GM18951 (cell line): ENCODE measurements at regions not wholly inside any gene's neighbourhood (a gene's known extent, or its start where the extent isn't known, plus 50 kb on each side); places are given as distances from the start of the nearest gene placed in this dataset.

Experiments
- POLR2A ChIP-seq: IDR thresholded peaks from 4 replicates; pipeline ENCODE4 v1.6.1; 2011; ENCODE audit warnings: mild to moderate bottlenecking; ENCODE audit not compliant: insufficient read length, insufficient read depth; ENCODE audit errors: extremely low read depth
- in situ Hi-C: fragments of 300-500 bp; cut with MboI; formaldehyde crosslinking; loops from one replicate; pipeline ENCODE4 v1.12.0; 2022; ENCODE audit warnings: low sequenced_read_pairs, mixed read lengths, inconsistent platforms; ENCODE audit not compliant: unreplicated experiment

DNA sequence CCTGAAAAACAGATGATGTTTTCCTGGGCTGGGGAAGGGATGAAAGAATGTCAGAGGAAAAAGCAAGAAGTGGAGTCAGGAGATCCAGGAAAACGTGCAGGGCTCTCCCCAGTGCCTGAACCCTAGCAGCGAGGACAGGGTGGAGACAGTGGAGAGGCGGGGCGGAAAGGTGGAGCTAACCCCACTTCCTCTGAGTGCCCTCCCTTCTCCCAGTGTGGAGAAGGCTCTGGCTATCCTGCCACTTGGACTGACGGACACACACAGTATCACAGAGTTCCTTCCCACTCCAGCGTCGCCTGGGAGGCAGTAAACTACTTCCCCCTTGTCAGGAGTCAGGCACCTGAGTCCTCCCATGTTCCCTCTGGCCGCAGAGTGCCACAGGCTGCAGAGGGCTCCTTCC is 125.3 kb upstream of the CHRNA7 start:
- in situ Hi-C loops, result no loop called here
- no peak for TF ChIP-seq POLR2A

DNA sequence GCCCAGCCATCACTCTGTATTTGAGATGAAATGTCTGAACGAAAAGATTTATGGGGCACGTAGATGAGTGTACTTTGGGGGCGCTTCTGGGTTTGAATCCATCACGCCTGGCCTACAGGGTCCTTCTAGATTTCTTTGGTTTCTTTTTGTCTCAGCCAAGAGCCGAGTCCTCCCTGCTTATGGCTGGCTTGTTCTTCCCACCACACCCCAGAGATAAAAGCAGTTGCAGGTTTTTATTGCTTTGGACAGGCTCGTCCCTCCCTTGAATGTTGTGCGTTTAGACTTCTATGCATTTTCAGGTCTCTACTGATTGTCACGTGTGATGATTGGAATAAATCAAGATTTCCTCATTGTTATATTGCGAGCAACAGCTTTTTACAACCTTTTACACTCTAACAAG is 104.8 kb upstream of the CHRNA7 start:
- no peak for TF ChIP-seq POLR2A
- in situ Hi-C loops, result no loop called here

DNA sequence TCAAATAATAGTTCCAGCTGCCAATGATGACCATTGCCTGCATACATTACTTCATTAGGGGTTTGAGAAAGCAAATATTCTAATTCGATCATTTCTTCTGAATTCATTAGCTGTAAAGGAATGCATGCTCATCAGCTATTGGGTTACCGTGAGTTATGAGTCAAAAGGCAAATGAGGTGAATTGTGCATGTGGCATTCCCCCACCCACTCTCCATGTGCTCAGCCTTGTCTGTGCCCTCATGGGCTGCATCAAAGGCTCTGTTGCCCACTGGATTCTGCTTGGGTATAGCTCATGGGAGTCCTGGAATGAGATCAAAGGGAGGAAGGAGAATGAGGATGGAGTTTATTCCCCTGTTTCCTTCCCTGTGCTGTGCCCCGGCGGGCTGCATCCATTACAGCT is 99.3 kb upstream of the CHRNA7 start:
- TF ChIP-seq POLR2A, result no peak
- in situ Hi-C loops, result no loop called here

DNA sequence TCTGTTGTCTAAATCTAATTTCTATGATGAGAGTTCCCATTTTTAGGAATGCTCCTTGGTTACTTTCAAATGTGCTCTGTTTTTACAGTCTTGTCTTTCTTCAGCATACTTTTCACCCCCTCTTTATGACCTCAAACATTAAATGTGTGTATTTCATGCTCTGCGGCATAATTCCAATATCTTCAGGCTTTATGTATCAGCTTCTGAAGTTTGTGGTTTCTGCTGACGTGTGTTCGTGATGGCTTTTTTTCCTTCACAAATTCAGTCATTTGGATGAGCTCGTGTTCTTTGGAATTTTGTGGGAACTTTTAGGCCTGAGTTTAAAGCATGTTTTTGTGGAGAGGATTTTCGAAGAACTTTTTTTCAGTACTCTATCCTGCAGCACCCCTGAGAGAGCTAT is 97.7 kb upstream of the CHRNA7 start:
- in situ Hi-C loops, result no loop called here

DNA sequence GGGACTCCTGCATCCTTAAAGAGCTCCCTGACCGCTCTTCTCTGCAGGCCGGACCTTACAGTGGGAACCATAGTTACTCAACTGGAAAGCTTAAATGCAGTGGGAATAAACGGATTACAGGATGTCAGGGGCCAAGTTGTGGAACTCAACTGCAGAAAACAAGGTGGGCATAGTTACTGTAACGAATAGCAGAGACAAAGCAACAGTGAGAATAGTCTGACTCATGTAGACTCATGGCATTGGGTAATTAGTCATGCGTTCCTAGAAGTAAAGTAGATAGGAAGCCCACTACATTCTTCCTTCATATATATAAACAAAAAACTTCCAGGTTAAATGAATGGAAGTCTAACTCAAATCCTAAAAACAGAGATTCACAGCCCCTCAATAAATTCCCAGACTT is 95.5 kb upstream of the CHRNA7 start:
- TF ChIP-seq POLR2A, result no peak
- in situ Hi-C loops, result no loop called here

More for the DNA sequence above, 97.7 kb upstream of the CHRNA7 start:
- TF ChIP-seq POLR2A, result no peak

DNA sequence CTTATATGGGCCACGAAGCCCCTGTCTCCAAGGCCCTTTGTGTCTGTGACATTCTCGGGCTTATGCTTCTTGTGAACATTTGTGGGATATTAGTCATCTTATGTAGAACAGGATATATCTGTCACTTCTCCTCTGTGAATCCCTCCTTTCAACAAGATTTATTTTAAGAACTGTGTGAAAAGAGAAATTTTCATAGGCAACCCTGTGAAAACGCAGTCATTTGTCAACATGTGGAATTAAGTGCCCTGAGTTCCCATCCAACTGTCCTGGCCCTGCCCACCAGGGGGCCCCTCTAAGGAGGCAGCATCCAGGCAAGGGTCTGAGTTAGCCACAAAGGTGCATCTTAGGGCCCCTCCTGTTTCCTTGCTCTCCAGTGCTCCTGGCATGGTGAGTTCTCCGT is 76.8 kb upstream of the CHRNA7 start:
- TF ChIP-seq POLR2A, result no peak
- in situ Hi-C loops, result no loop called here

DNA sequence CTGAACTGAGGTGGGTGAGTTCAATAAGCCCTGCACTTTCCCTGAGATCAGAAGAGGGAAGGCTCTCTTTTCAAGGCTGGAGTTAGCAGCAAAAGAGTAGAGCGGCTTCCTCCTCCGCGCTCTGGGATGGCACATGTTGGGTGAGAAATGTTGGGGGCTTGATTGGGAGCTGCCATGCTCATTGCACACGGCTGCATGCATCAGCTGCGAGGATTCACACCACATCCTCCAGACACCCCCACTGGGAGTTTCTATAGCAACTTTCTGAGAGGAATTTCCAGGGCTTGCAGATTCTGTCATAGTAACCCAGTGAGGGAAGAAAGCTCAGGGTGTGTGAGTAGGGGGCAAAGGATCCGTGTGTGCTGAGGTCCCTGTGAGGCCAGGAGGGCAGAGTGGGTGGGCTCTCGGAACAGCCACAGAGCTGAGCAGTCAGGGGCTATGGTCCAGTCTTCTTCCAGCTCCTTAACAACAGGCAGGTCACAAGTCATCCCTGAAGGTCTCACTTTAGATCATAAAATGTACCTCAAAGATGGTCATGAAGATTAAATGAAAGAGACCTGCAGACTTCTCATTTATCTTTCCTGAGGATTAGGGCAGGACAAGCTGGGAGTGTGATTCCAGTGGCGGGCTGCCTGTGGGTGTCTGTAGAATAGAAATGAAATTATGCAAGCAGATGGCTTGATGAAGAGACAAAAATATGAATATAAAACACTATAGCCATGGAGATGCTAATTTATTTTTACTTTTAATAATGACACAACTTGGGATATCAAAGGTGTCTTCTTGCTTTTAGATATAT is 75.7 kb upstream of the CHRNA7 start:
- TF ChIP-seq POLR2A, result no peak
- in situ Hi-C loops, result no loop called here

DNA sequence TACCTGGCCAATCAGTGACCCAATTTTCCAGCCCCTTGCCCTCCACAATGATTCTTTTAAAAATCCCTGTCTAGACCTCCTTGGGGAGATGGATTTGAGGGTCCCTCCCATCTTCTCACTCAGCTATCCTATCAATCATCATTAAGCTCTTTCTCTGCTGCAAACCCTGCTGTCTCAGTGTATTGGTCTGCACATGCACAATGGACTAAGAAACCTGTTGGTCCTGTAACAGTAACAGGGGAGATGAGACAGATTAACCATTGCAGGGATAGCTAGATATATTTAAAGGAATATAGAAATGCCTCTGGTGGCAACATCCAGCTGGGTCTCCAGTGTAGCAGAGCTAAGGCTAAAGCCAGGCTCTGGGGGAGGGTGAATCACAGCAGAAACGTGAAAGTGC is 74.6 kb upstream of the CHRNA7 start:
- in situ Hi-C loops, result no loop called here
- no peak for TF ChIP-seq POLR2A

DNA sequence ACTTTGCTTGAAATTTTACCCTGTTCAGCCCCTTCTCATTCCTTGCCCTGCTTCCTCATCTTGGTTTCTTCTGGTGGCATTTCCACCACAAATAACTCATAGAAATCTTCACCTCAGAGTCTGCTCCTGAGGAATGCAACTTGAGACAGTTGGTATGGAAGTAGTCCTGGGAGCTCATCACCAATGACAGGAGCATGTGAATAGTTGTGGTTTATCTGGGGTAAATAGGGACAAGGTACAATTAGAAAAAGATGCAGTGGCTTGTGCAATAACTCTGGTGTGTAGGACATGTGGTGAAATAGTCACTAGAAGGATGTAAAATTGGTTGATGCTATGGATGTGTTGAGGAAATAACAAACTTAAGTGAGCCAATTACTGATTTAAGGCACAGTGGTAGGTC is 72.7 kb upstream of the CHRNA7 start:
- in situ Hi-C loops, result no loop called here
- no peak for TF ChIP-seq POLR2A

DNA sequence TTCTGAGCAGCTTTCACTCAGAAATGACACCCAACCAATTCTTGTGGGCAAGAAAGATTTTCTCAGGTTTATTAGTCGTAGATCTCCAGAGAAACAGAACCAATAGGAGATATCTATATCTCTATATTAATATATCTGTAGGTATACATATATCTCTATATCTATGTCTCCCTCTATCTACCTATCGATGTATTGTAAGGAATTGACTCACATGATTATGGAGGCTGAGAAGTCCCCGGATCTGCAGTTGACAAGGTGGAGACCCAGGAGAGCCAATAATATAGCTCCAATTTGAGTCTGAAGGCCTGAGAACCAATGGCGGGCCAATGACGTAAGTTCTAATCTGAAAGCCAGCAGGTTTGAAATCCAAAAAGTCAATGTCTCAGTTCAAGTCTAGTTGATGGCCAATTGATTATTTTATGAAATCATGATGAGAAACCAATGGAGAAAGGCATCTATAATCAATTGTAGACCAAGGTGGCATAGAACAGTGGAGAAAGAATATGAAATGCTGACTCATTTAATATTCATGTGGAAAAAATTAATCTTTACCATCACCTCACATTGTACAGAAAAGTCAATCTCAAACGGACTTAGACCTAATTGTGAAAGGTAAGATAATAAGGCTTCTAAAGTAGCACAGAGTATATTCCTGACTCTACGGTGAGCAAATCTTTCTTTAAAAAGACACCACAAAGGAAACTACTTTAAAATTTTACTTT is 65.6 kb upstream of the CHRNA7 start:
- TF ChIP-seq POLR2A, result no peak
- in situ Hi-C loops, result no loop called here

DNA sequence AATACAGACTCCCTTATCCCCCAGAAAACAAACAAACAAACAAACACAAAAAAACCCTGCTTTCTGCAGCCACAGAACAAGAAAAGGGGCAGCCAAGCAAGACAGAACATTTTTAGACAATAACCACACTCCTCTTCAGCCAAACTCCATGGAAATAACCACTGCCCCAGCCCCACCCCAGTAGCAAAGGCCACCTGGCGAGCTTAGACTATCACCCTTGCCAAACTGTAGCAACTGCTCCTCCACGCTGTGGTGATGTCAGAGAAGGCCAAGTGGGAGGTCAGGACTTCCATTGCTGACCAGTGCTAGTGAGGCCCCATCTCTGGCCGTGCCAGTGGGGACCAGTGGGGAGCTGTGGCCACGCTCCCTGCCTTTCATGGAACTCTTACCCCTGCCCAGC is 60.3 kb upstream of the CHRNA7 start:
- TF ChIP-seq POLR2A, result no peak
- in situ Hi-C loops, result no loop called here

DNA sequence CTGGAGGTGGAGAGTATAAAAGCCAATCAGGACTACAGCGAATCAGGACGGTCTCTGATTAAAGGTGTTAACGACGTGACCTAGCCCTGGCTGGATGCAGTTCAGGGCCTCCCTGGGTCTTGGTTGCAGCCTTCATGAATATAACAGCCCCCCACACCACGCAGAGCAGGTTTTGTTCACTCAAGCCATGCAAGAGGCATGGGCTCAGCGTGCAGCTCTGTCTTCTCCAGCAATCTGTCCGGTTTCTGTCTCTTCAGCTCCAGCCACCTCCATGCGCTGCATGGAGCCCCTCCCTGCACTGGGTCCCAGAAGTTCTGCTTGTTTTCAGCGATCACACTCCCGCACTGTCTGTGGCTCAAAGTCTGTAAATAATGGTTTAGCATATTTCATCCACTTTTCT is 57.1 kb upstream of the CHRNA7 start:
- in situ Hi-C loops, result no loop called here
- TF ChIP-seq POLR2A, result no peak

DNA sequence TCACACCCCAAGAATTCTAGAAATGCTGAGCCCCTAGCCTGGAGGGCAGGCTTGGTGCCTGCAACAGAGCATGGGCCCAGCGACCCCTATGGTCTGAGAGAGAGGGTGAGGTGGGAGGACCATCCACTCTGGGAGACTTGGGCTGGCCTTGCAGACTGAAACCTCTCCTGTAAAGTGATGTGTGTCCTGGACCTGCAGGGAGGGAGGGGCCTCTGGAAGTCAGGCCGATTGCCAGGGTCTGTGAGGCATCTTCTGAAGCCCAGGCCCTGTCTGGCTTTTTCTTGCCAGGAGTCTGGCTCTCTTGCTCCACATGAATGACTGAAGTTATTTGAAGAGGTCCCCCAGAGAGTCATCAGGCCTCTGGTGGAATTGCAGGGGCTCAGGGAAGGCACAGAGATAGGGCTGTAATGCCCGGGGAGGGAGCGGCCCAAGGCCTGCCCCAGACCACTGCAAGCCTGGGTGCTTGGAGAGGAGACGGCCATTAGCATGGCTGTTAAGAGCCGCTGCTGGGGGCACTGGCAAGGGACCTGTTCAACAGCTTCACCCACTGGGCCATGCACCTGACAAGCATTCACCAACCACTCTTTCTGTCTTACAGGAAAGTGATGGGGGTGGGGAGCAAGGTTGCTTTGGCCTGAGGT is 56.0 kb upstream of the CHRNA7 start:
- in situ Hi-C loops, result no loop called here
- no peak for TF ChIP-seq POLR2A
